ENCODE measurements at regions not wholly inside any gene's neighbourhood (a gene's known extent, or its start where the extent isn't known, plus 50 kb on each side); places are given as distances from the start of the nearest gene placed in this dataset.
"Not testable (repeated sequence)": the region's sequence is repeated elsewhere in the genome, so short reads cannot be mapped to it uniquely, and the experiment has no call there.

- not testable (repeated sequence) for H3K27ac Mint-ChIP-seq; H3K27me3 Mint-ChIP-seq (ENCODE audit: insufficient read depth, low read depth); H3K9me3 ChIP-seq (ENCODE audit: low read depth); H3K36me3 Mint-ChIP-seq; H3F3A ChIP-seq (ENCODE audit: low read depth); H3K4me1 Mint-ChIP-seq; H3K4me2 ChIP-seq; H3K9me3 Mint-ChIP-seq; H3K79me2 ChIP-seq (ENCODE audit: low read depth); H3K9ac ChIP-seq; H3K36me3 ChIP-seq; H2AFZ ChIP-seq (replicated peaks); H4K20me1 ChIP-seq (ENCODE audit: low read depth); H3K27me3 ChIP-seq; H3K4me3 Mint-ChIP-seq; H3K27ac ChIP-seq; H3K4me1 ChIP-seq; H3K4me3 ChIP-seq; DNase-seq (ENCODE audit: low spot score)
Observed at GRCh38 chr15:21357056-21357455, 83.2 kb downstream of the POTEB3 start.

DNA sequence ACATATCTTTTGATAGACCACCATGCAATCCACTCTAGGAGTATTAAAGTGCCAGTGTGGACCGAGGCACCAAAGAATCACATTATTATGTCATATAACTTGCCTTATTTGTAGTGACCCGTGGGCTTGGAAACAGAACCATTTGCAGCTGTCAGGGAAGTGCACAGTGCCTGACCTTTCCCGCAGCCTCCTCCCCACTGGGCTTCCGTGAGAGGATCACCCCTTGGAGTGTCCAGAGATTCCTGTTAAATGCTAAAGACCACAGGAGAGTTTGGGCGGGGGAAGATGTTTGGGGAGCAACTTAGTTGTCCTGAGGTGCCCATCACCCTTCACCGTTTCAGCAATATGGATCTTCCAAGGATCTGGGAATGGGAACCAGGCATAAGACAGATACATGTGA lies 84.4 kb downstream of the POTEB3 start:
- H3K9ac ChIP-seq; H3K9me3 ChIP-seq (ENCODE audit: low read depth); H3K27ac ChIP-seq; H3K4me2 ChIP-seq; H3K4me3 Mint-ChIP-seq; H2AFZ ChIP-seq (replicated peaks); H3F3A ChIP-seq (ENCODE audit: low read depth); H3K4me1 Mint-ChIP-seq; DNase-seq (ENCODE audit: low spot score); H3K36me3 ChIP-seq; H3K36me3 Mint-ChIP-seq; H3K79me2 ChIP-seq (ENCODE audit: low read depth); H3K4me1 ChIP-seq; H3K27me3 Mint-ChIP-seq (ENCODE audit: insufficient read depth, low read depth); H3K9me3 Mint-ChIP-seq; H4K20me1 ChIP-seq (ENCODE audit: low read depth); H3K27ac Mint-ChIP-seq; H3K4me3 ChIP-seq; H3K27me3 ChIP-seq: not testable (repeated sequence)

- not testable (repeated sequence) for H3K9me3 Mint-ChIP-seq; H3K4me2 ChIP-seq; H2AFZ ChIP-seq (replicated peaks); H3K9me3 ChIP-seq (ENCODE audit: low read depth); H3K4me1 Mint-ChIP-seq; H3K36me3 Mint-ChIP-seq; H3K4me1 ChIP-seq; H3K4me3 ChIP-seq; H3K27me3 ChIP-seq; H3K79me2 ChIP-seq (ENCODE audit: low read depth); H3K27me3 Mint-ChIP-seq (ENCODE audit: insufficient read depth, low read depth); H3K36me3 ChIP-seq; H3K27ac ChIP-seq; DNase-seq (ENCODE audit: low spot score); H3F3A ChIP-seq (ENCODE audit: low read depth); H3K27ac Mint-ChIP-seq; H3K9ac ChIP-seq; H3K4me3 Mint-ChIP-seq; H4K20me1 ChIP-seq (ENCODE audit: low read depth)
Observed at GRCh38 chr15:21354597-21354996, 85.7 kb downstream of the POTEB3 start.

DNA sequence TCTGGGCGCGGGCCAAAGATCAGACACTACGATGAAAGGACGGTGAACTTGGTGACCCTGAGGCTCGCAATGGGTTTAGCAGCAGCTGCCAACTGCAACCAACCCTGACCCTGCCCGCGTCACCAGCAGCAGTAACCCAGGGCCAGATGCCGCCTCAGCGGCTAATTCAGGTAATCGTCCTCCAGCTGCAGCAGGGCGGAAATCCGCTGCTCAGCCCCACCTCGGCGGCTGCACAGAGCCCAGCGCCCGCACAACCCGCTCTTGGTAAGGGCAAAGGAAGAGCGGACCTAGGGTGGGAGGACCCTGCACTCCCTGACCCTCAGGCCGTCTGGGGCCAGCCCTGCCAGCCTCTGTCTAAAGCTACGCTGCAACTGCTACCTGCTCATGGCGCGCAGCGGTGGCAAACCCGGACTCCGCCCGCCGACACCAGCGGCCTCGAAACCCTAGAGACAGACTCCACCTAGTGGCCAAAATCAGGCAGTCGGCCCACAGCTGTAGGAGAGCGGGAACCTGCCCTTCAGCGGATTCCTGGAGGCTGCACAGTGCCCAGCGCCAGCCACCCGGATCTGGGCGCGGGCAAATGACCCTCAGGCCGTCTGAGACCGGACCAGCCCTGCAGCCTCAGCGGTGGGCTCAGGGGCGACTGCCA lies 87.5 kb downstream of the POTEB3 start:
- H3K9ac ChIP-seq; H2AFZ ChIP-seq (replicated peaks); H3K36me3 ChIP-seq; H3K4me1 ChIP-seq; DNase-seq (ENCODE audit: low spot score); H3K36me3 Mint-ChIP-seq; H3K79me2 ChIP-seq (ENCODE audit: low read depth); H3F3A ChIP-seq (ENCODE audit: low read depth); H4K20me1 ChIP-seq (ENCODE audit: low read depth); H3K27ac ChIP-seq; H3K4me2 ChIP-seq; H3K9me3 ChIP-seq (ENCODE audit: low read depth); H3K9me3 Mint-ChIP-seq; H3K27me3 ChIP-seq; H3K27ac Mint-ChIP-seq; H3K4me3 ChIP-seq; H3K27me3 Mint-ChIP-seq (ENCODE audit: insufficient read depth, low read depth); H3K4me1 Mint-ChIP-seq; H3K4me3 Mint-ChIP-seq: not testable (repeated sequence)

GRCh38 chr15:21344960-21345359 lies 95.3 kb downstream of the POTEB3 start:
- H3K36me3 Mint-ChIP-seq; H3K9me3 ChIP-seq (ENCODE audit: low read depth); H3K79me2 ChIP-seq (ENCODE audit: low read depth); DNase-seq (ENCODE audit: low spot score); H3K27ac Mint-ChIP-seq; H3K9ac ChIP-seq; H3K27ac ChIP-seq; H3K4me2 ChIP-seq; H3K4me3 Mint-ChIP-seq; H3K4me3 ChIP-seq; H3F3A ChIP-seq (ENCODE audit: low read depth); H2AFZ ChIP-seq (replicated peaks); H3K9me3 Mint-ChIP-seq; H3K4me1 ChIP-seq; H3K27me3 ChIP-seq; H3K27me3 Mint-ChIP-seq (ENCODE audit: insufficient read depth, low read depth); H4K20me1 ChIP-seq (ENCODE audit: low read depth); H3K36me3 ChIP-seq; H3K4me1 Mint-ChIP-seq: not testable (repeated sequence)

DNA sequence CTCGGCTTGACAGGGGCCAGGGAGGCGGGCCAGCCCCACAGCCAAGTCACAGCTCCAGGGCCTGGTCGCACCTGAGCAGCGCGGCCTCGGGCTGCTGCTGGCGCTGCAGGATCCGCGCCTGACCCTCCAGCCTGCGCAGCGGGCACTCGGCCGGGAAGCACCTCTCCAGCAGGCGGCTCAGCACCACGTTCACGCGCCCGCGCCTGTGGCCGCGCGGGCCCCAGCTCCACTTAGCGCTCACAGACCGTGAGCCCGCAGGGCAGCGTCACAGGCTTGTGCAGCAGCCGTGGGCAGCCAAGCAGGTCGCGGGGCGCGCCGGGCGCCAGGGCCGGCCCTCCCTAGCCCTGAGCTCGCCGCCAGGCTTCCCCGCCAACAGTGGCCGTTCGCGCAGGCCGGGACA lies 95.8 kb downstream of the POTEB3 start:
- H3K9me3 Mint-ChIP-seq; H3K27ac ChIP-seq; H3K4me3 Mint-ChIP-seq; H3K79me2 ChIP-seq (ENCODE audit: low read depth); H3K36me3 Mint-ChIP-seq; H3K9ac ChIP-seq; H3K4me3 ChIP-seq; H3K4me1 Mint-ChIP-seq; H2AFZ ChIP-seq (replicated peaks); H3K36me3 ChIP-seq; H4K20me1 ChIP-seq (ENCODE audit: low read depth); H3K4me1 ChIP-seq; DNase-seq (ENCODE audit: low spot score); H3K4me2 ChIP-seq; H3K27ac Mint-ChIP-seq; H3F3A ChIP-seq (ENCODE audit: low read depth); H3K27me3 ChIP-seq; H3K27me3 Mint-ChIP-seq (ENCODE audit: insufficient read depth, low read depth); H3K9me3 ChIP-seq (ENCODE audit: low read depth): not testable (repeated sequence)

- not testable (repeated sequence) for H2AFZ ChIP-seq (replicated peaks); H3K9me3 Mint-ChIP-seq; DNase-seq (ENCODE audit: low spot score); H3K27me3 Mint-ChIP-seq (ENCODE audit: insufficient read depth, low read depth); H3K4me3 Mint-ChIP-seq; H3K4me1 ChIP-seq; H3K36me3 ChIP-seq; H3K36me3 Mint-ChIP-seq; H3K4me1 Mint-ChIP-seq; H3F3A ChIP-seq (ENCODE audit: low read depth); H4K20me1 ChIP-seq (ENCODE audit: low read depth); H3K9me3 ChIP-seq (ENCODE audit: low read depth); H3K79me2 ChIP-seq (ENCODE audit: low read depth); H3K27me3 ChIP-seq; H3K27ac ChIP-seq; H3K9ac ChIP-seq; H3K4me2 ChIP-seq; H3K27ac Mint-ChIP-seq; H3K4me3 ChIP-seq
Observed at GRCh38 chr15:21337028-21337427, 103.3 kb downstream of the POTEB3 start.

GRCh38 chr15:21324720-21325460 lies 115.4 kb downstream of the POTEB3 start:
- H3K9me3 Mint-ChIP-seq; H3K4me2 ChIP-seq; H3F3A ChIP-seq (ENCODE audit: low read depth); H3K27ac ChIP-seq; H3K27me3 Mint-ChIP-seq (ENCODE audit: insufficient read depth, low read depth); H3K27me3 ChIP-seq; H3K4me3 Mint-ChIP-seq; H3K4me1 Mint-ChIP-seq; H3K79me2 ChIP-seq (ENCODE audit: low read depth); H3K9me3 ChIP-seq (ENCODE audit: low read depth); H3K4me3 ChIP-seq; H3K27ac Mint-ChIP-seq; H3K4me1 ChIP-seq; H2AFZ ChIP-seq (replicated peaks); H4K20me1 ChIP-seq (ENCODE audit: low read depth); H3K36me3 Mint-ChIP-seq; H3K36me3 ChIP-seq; H3K9ac ChIP-seq; DNase-seq (ENCODE audit: low spot score): not testable (repeated sequence)

Data from neural progenitor cell (in vitro differentiated cells).